Testis (tissue), 2 donors: ENCODE measurements at regions not wholly inside any gene's neighbourhood (a gene's known extent, or its start where the extent isn't known, plus 50 kb on each side); places are given as distances from the start of the nearest gene placed in this dataset.

ENCODE experiments used
- DNase-seq: peaks from one replicate; pipeline ENCODE4 v3.0.0-alpha.2; 2019
- H3K27ac ChIP-seq, 2 donors: fragments of 200-600 bp; sonication (generic); one replicate each; pipeline ENCODE4 v1.5.1; 2019
- H3K27me3 ChIP-seq: fragments of 200-600 bp; sonication (generic); one replicate; pipeline ENCODE4 v1.5.1; 2019
- H3K36me3 ChIP-seq: fragments of 200-600 bp; sonication (generic); one replicate; pipeline ENCODE4 v1.5.1; 2017; ENCODE audit warnings: low read depth; ENCODE audit errors: missing control alignments
- H3K4me1 ChIP-seq: fragments of 200-600 bp; sonication (generic); one replicate; pipeline ENCODE4 v1.5.1; 2019
- H3K4me3 ChIP-seq, 2 donors: fragments of 200-600 bp; sonication (generic); one replicate each; pipeline ENCODE4 v1.5.1; 2017 to 2019
- H3K9me3 ChIP-seq: fragments of 200-600 bp; sonication (generic); one replicate; pipeline ENCODE4 v1.5.1; 2017
- CTCF ChIP-seq, 3 experiments: fragments of 450-650 bp in 2 of 3; fragments of 200-600 bp in 1 of 3; sonication (generic) in 1 of 3; IDR thresholded peaks; one replicate each; pipeline ENCODE4 v1.5.1; 2016 to 2019; ENCODE audit warnings: antibody characterized with exemption in 3 of 3, mild to moderate bottlenecking in 2 of 3, moderate library complexity in 1 of 3
- POLR2A ChIP-seq: fragments of 450-650 bp; IDR thresholded peaks from one replicate; pipeline ENCODE4 v1.6.1; 2017; ENCODE audit warnings: antibody characterized with exemption, mild to moderate bottlenecking, moderate library complexity
- WGBS, 2 donors: methylation state at CpG; one replicate each; pipeline ENCODE4 v1.1.5; 2018; 5-methylcytosine and 5-hydroxymethylcytosine counted together
- intact Hi-C: fragments of 100-400 bp; cut with DNase I; formaldehyde crosslinking; loops from one replicate; pipeline ENCODE4 v1.15.1; 2023; ENCODE audit warnings: low total_unique reads

- H3K27me3 ChIP-seq: no peaks in the 10 kb centered on the region
- TF ChIP-seq POLR2A: no peak
- no peak for TF ChIP-seq CTCF (IDR thresholded peaks at IDR 0.05)
- intact Hi-C loops: no loop called here
- no peaks in the 10 kb centered on the region for H3K36me3 ChIP-seq
- H3K4me3 ChIP-seq: no peak overlapping the region
- WGBS, 2 donors: 75 to 78% methylated on average over 7 of the region's 7 CpGs
- H3K9me3 ChIP-seq: no peaks in the 10 kb centered on the region
- no peaks in the 10 kb centered on the region for H3K4me1 ChIP-seq
- no peak for DNase-seq
- H3K27ac ChIP-seq: no peak overlapping the region
Measured at GRCh38 chr5:174444479-174445188, 279.7 kb upstream of the MSX2 start.

GRCh38 chr5:174446446-174446845 is 277.9 kb upstream of the MSX2 start:
- no peaks in the 10 kb centered on the region for H3K9me3 ChIP-seq
- no peak for TF ChIP-seq POLR2A
- TF ChIP-seq CTCF (IDR thresholded peaks at IDR 0.05): no peak
- H3K27ac ChIP-seq: no peak overlapping the region
- no peak for DNase-seq
- H3K27me3 ChIP-seq: no peaks in the 10 kb centered on the region
- no peaks in the 10 kb centered on the region for H3K36me3 ChIP-seq
- H3K4me3 ChIP-seq: no peak overlapping the region
- WGBS, 2 donors: 68 to 73% methylated on average over 6 of the region's 6 CpGs
- H3K4me1 ChIP-seq: no peaks in the 10 kb centered on the region
- intact Hi-C loops: no loop called here

GRCh38 chr5:174446988-174447387 is 277.4 kb upstream of the MSX2 start:
- no peak for DNase-seq
- no peak overlapping the region for H3K27ac ChIP-seq
- 62 to 69% methylated on average over 10 of the region's 10 CpGs for WGBS, 2 donors
- H3K36me3 ChIP-seq: no peaks in the 10 kb centered on the region
- H3K9me3 ChIP-seq: no peaks in the 10 kb centered on the region
- no peak for TF ChIP-seq CTCF (IDR thresholded peaks at IDR 0.05)
- no peak for TF ChIP-seq POLR2A
- H3K4me3 ChIP-seq: no peak overlapping the region
- H3K27me3 ChIP-seq: no peaks in the 10 kb centered on the region
- intact Hi-C loops: no loop called here
- no peaks in the 10 kb centered on the region for H3K4me1 ChIP-seq

- intact Hi-C loops: no loop called here
- 83 to 91% methylated on average over 4 of the region's 4 CpGs for WGBS, 2 donors
Measured at GRCh38 chr5:174448041-174448440, 276.3 kb upstream of the MSX2 start.

More at GRCh38 chr5:174448041-174448440, 276.3 kb upstream of the MSX2 start:
- H3K36me3 ChIP-seq: no peaks in the 10 kb centered on the region
- no peaks in the 10 kb centered on the region for H3K27me3 ChIP-seq
- H3K4me3 ChIP-seq: no peak overlapping the region
- TF ChIP-seq POLR2A (no peak), CTCF (IDR thresholded peaks at IDR 0.05) (no peak)
- DNase-seq: no peak
- no peaks in the 10 kb centered on the region for H3K4me1 ChIP-seq
- no peaks in the 10 kb centered on the region for H3K9me3 ChIP-seq
- H3K27ac ChIP-seq: no peak overlapping the region
